ENCODE measurements at regions not wholly inside any gene's neighbourhood (a gene's known extent, or its start where the extent isn't known, plus 50 kb on each side); places are given as distances from the start of the nearest gene placed in this dataset.

GRCh38 chr20:3340443-3340842 lies 67.0 kb downstream of the DNAAF9 start:
- no peak overlapping the region for H3K27ac ChIP-seq (ENCODE audit: low read depth in 1 of 2, low read length in 2 of 2)
- CTCF ChIA-PET = no interaction called here
- no peak overlapping the region for H3K4me3 ChIP-seq (ENCODE audit: low read length)
- Mint-ChIP-seq H3K27me3 (no peaks in the 10 kb centered on the region), H3K9me3 (no peaks in the 10 kb centered on the region), H3K36me3 (ENCODE audit: low read depth) (peaks cover 7% of the 10 kb centered on the region), H3K4me3 (no peak overlapping the region), H3K4me1 (ENCODE audit: low read depth) (no peaks in the 10 kb centered on the region), H3K27ac (no peak overlapping the region)
- no peaks in the 10 kb centered on the region for H3K27me3 ChIP-seq (ENCODE audit: control insufficient read depth in 1 of 2, insufficient read depth in 2 of 2, low read length in 2 of 2)
- peaks cover 4% of the 10 kb centered on the region for H3K36me3 ChIP-seq (ENCODE audit: insufficient read depth, low read length)
- TF ChIP-seq CTCF (IDR thresholded peaks at IDR 0.05) = no peak
- no peaks in the 10 kb centered on the region for H3K4me1 ChIP-seq (ENCODE audit: insufficient read depth, low read length)
- intact Hi-C loops (cut with DNase I, micrococcal nuclease) = no loop called here
- ATAC-seq (ENCODE audit: poor library complexity) (no peak), DNase-seq (no peak)
- POLR2A ChIA-PET = no interaction called here
- no peaks in the 10 kb centered on the region for H3K9me3 ChIP-seq (ENCODE audit: control insufficient read depth in 1 of 2, insufficient read depth in 1 of 2, low read length in 2 of 2)

GRCh38 chr20:3339571-3339970 lies 67.9 kb downstream of the DNAAF9 start:
- no peak overlapping the region for H3K4me3 Mint-ChIP-seq
- H3K27me3 Mint-ChIP-seq = no peaks in the 10 kb centered on the region
- DNase-seq (no peak), ATAC-seq (ENCODE audit: poor library complexity) (no peak)
- no peak overlapping the region for H3K27ac Mint-ChIP-seq
- H3K27ac ChIP-seq (ENCODE audit: low read depth in 1 of 2, low read length in 2 of 2) = no peak overlapping the region
- peaks cover 4% of the 10 kb centered on the region for H3K36me3 ChIP-seq (ENCODE audit: insufficient read depth, low read length)
- ChIA-PET CTCF (no interaction called here), POLR2A (no interaction called here)
- intact Hi-C loops (cut with DNase I, micrococcal nuclease) = no loop called here
- TF ChIP-seq CTCF (IDR thresholded peaks at IDR 0.05) = no peak
- H3K9me3 Mint-ChIP-seq = no peaks in the 10 kb centered on the region
- no peaks in the 10 kb centered on the region for H3K9me3 ChIP-seq (ENCODE audit: control insufficient read depth in 1 of 2, insufficient read depth in 1 of 2, low read length in 2 of 2)
- no peaks in the 10 kb centered on the region for H3K4me1 Mint-ChIP-seq (ENCODE audit: low read depth)
- H3K36me3 Mint-ChIP-seq (ENCODE audit: low read depth) = peaks cover 10% of the 10 kb centered on the region
- H3K4me3 ChIP-seq (ENCODE audit: low read length) = no peak overlapping the region
- H3K4me1 ChIP-seq (ENCODE audit: insufficient read depth, low read length) = no peaks in the 10 kb centered on the region
- H3K27me3 ChIP-seq (ENCODE audit: control insufficient read depth in 1 of 2, insufficient read depth in 2 of 2, low read length in 2 of 2) = no peaks in the 10 kb centered on the region

GRCh38 chr20:3339076-3339475 lies 68.4 kb downstream of the DNAAF9 start:
- no peaks in the 10 kb centered on the region for H3K4me1 ChIP-seq (ENCODE audit: insufficient read depth, low read length)
- no peaks in the 10 kb centered on the region for H3K27me3 Mint-ChIP-seq
- intact Hi-C loops (cut with DNase I, micrococcal nuclease) = no loop called here
- POLR2A ChIA-PET = no interaction called here
- H3K27me3 ChIP-seq (ENCODE audit: control insufficient read depth in 1 of 2, insufficient read depth in 2 of 2, low read length in 2 of 2) = no peaks in the 10 kb centered on the region
- no peak overlapping the region for H3K27ac Mint-ChIP-seq
- no peaks in the 10 kb centered on the region for H3K9me3 Mint-ChIP-seq
- H3K9me3 ChIP-seq (ENCODE audit: control insufficient read depth in 1 of 2, insufficient read depth in 1 of 2, low read length in 2 of 2) = no peaks in the 10 kb centered on the region
- no peak for TF ChIP-seq CTCF (IDR thresholded peaks at IDR 0.05)
- ATAC-seq (ENCODE audit: poor library complexity) (no peak), DNase-seq (no peak)
- H3K4me1 Mint-ChIP-seq (ENCODE audit: low read depth) = no peaks in the 10 kb centered on the region
- CTCF ChIA-PET = no interaction called here
- no peak overlapping the region for H3K4me3 ChIP-seq (ENCODE audit: low read length)
- peaks cover 15% of the 10 kb centered on the region for H3K36me3 Mint-ChIP-seq (ENCODE audit: low read depth)
- no peak overlapping the region for H3K27ac ChIP-seq (ENCODE audit: low read depth in 1 of 2, low read length in 2 of 2)
- peaks cover 4% of the 10 kb centered on the region for H3K36me3 ChIP-seq (ENCODE audit: insufficient read depth, low read length)
- H3K4me3 Mint-ChIP-seq = no peak overlapping the region

All from CD4-positive, alpha-beta T cell (primary cell).